ENCODE measurements at regions not wholly inside any gene's neighbourhood (a gene's known extent, or its start where the extent isn't known, plus 50 kb on each side); places are given as distances from the start of the nearest gene placed in this dataset.

DNA sequence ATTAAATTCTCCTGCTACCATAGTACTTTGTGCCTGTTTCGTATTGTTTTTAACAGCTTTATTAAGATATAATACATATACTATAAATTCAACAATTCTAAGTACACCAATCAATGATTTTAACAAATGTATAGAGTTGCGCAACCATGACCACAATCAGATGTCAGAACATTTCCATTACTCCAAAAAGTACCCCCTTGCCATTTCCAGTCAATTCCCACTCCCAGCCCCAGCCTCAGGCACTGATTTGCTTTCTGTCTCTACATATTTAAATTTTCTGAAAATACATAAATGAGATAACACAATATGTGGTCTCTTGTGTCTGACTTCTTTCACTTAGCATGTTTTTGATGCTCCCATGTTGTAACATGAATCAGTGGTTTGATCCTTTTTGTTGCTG, 193.9 kb downstream of the FIGN start:
- DNase-seq = no peak

DNA sequence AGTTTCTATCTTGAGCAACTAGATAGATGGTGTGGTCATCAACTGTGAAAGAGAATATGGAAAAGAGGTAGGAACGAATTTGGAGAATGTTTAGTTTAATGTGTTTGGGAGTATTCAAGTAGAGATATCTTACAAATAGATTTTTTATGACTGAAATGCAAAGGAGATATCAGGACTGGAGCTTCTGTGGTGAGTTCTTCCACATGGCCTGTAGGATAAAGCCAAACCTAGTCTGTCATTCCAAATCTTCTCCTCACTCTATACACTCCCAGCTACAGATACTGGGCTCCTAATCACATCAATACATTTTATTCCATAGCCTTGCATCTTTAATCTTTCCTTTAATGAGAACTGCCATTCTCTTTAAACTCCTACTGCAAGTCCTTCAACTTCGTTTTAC, 194.3 kb downstream of the FIGN start:
- no peak for DNase-seq

DNA sequence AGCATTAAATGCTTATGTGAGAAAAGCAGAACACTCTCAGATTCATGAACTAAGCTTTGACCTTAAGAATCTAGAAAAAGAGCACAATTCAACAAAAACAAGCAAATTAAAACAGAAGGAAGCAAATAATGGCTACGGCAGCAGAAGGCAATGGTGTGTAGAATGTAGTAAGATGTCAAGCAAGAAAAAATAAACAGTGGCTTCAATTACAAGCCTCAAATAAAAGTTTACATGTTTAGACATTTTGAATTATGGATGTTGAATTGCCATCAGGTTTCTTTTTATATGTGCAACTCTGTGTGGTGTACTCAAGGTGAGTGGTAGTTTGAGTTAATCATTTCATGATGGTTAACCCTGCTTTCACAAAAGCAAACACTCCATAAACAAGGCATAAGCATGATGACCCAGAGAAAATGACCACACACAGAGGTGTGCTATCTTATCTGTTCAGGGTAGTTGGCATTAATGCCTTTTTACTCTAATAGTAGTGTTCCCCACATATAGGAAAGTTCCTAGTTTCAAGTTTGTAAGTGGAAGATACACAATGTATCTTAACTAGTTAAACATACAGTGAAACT, 207.1 kb downstream of the FIGN start:
- DNase-seq = no peak

DNA sequence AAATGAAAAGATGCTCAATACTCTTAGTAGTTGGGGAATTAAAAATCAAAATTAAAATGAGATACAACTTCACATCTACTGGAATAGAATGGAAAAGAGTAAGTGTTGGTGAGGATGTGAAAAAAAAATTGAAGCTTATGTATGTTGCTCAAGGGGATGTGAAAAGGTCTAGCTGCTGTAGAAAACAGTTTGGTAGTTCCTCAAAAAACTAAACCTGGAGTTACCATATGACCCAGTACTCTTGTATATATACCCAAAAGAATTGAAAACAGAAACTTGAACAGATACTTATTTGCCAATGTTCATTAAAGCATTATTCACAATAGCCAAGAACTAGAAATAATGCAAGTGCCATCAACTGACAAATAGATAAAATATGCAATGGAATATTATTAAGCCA, 208.4 kb downstream of the FIGN start:
- peak in 1 of 2 experiments; percentile 18 for DNase-seq

DNA sequence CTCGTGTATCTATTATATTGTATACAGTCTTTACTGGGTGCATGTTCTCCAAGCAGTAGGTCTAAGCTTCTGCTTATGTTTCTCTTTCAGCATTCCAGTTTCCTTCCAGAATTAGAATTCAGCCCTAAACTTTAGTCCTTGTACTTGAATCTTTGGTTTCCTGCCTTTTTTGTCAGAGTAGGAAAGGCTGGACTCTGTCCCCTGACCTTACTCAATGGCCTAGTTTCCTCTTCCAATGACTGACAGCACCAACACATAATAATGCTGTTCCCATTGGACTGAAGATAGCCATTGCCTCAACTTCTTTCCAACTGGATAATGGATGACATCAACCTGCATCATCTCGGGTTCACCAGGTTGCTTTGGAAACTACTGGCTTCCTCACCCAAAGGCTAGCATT, 217.0 kb downstream of the FIGN start:
- DNase-seq = no peak

DNA sequence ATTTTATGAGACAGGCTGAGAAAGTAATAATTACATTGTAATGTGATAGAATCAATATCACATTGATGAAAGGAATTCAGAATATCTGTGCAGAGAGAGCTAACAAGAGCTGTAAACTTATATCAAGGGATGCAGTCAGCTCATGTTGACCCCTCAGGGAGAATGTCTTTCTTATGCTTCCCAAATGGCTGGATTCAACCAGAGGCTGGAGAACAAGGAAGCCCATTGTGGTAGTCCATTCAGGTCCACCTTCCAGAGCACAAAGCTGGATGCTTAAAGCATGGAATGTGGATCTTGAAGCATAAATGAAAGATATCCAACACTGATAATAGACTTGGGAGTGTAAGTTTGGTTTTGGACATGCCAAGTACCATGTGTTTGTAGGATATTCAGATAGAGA, 220.0 kb downstream of the FIGN start:
- no peak for DNase-seq

DNA sequence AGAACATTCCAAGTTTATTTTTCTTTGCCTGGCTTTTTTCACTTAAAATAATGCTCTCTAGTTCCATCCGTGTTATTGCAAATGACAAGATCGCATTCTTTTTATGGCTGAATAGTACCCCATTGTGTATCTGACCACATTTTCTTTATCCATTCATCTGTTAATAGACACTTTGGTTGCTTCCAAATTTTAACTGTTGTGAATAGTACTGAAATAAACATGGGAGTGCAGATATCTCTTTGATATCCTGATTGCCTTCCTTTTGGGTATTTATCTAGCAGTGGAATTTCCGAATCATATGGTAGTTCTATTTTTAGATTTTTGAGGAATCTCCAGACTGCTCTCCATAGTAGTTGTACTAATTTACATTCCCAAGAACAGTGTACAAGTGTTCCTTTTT, 230.5 kb downstream of the FIGN start:
- no peak for DNase-seq

DNA sequence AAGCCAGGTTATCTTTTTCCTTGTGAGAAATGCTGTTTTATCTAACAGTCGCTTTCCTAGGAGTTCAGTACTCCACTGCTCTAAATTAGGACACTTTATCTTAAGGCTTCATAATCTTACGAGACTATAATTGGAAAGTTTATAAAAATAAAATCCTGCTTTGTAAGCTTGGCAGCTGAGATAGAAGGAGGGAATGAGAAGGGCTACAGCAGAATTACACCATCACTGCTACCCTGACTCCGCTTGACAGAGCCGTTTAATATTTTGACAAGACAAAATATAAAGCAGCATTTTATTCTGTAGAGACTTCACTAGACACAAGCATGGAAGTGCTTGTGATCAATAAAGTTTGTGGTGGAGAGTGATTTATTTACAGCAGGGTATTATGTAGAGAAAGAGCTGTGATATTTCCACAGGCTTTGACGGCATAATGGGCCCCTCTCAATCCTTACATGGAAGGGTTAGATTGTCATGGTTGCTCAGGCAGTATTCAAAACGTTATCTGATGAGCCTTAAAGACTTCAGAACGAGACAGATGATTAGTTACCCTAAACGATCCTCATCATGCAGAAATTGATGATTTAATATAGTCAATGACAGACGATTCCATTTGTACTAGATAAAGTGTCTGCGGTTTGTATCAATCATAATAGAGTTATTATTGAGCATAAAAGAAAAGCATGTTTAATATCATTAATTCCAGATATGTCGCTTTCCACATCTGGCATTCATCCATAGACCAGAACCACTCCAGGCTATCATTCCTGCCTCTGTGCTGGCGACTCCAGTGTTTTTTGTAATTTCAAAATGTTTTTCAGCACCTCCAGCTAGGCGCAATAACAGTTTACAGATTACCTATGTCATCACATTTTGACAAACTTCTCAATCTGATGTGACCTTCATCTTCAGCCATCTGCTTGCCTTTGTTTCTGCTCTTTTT, 242.2 kb downstream of the FIGN start:
- DNase-seq = no peak

DNA sequence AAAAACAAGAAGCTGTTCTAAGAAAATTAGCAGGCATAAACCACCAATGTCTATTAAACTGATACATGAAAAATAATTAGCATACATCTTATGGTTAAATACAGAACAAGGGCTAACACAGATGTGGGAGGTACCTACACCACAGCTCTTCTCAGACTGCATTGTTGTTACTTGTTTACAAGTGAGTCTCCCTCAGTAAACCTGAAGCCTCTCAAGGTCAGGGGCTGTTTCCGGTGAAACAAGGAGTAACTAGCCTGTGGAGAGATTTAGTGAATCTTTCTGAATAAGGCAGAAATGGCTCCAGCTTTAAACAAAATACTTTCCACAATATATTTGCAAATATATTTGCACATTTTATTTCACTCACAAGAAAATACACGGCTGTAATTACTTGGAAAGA, 244.0 kb downstream of the FIGN start:
- DNase-seq = no peak

DNA sequence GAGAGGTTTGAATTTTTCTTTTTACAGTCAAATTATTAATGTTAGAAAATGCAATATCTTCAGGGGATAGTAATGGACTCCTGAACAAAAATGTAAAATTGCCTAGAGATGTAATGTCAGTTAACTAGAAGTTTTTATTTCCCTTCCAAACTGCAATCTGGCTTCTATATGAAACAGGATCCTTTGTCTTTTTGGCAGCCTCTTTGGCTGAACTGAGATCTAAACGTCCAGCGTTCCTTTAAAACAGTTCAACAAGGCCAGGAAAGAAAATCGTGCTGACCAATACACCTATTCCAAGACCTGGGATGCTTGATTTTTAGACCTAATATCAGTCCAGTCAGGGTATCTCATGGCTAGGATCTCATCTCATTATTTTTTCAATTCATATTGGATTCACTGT, 245.5 kb downstream of the FIGN start:
- DNase-seq = no peak

DNA sequence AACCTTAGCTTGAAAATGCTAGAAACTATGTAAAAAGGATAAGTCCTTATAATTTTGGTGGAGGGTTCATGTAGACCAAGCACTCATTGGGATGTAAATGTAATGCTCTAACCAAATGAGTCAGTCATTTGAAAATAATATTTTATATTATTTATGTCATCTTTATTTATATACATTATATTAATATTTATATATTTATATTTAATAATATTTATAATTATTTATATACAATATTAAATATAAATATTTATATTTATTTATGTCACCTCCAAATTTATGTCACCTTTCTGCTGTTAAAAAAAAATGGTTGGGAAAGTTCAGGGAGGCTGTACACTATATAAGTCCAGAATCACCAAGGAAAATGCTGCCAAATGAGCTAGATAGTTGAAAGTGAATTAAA, 254.3 kb downstream of the FIGN start:
- DNase-seq = no peak

DNA sequence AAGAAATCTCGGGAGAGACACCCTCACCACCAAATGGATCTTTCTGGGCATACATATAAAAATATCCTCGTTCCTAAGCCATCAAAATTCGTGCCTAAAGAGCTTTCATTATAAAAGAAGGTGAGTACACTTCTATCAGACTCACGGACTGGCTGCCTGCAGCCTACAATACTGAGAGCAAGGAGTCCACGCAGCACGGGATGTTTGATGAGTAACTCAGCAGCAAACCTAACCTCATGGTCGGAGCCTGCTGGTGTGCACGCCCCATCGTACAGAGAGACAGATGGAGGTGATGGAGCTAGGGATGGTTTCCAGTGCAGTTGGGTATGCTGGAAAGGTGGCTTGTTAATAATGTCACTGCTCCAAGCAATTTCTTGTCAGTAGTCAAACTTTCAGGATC, 256.2 kb downstream of the FIGN start:
- no peak for DNase-seq

DNA sequence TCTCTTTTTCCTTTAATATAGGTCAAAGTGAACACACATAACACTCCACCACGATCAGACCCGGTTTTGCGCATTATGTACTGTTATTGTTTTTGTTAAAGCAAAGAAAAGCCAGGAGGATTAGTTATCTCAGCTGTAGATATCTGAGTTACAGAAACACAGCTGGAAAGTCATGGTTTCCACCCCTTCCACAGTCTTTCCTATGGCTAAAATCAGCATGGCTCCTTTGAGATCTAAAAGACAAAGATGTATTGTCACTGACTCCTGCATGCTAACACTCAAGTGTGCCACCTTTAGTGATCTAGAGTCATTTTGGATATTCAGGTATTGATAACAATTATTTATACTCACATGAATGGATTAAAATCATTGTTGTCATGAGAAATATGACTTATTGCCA, 260.0 kb downstream of the FIGN start:
- DNase-seq = no peak

DNA sequence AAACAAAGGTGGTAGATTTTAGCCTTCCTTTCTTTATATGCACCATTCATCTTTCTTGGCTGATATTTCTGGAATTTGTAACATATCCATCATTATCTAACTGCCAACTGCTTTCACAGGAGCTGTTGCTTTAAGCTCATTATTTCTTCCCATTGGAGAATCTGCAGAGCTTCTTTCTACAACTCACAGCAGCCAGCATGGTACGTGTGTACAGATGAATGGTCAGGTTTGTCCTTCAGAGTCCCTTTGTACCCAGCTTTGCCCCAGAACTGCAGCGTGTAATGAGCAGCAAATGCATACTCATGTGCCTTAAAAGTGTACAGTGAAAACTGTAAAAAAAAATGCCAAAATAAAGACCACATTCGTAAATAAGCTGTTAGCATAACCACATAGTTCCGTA, 260.9 kb downstream of the FIGN start:
- DNase-seq = no peak

DNA sequence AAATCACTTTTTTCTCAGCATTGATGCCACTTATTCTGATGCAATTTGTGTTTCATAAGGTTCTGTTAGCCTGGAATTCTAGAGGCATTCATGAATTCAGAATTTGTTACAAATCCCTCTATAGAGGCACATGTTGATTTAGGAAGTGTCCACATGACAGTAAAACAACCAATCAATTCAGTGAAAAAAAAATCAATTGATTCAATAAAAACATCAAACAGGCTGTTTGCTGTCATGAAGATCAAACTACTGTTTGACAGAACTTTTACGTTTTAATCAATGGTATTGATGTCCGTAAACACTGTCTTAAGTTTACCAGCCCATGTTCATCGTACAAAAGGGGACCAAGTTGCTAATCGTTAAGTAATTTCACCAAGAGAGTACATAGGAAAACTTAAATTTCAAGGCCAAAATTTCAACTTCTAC, 261.5 kb downstream of the FIGN start:
- DNase-seq = no peak

DNA sequence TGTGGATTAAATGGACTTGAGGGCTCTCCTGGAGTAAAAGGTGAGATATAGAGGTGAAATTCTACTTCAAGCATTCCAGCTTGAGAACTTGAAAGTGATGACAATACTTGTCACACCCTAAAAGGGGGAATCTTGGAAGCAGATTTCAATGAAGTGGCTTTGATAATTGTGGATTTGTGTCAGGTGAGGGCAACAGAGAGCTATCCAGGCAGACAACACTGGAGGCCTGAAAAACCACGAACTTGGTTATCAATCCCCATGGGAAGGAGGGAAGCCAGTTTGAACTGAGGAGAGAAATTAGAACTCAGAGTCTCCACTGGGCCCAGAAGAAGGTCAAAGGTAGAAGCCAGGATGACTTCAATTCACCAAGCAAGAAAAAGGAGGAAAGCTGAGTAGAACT, 263.9 kb downstream of the FIGN start:
- no peak for DNase-seq

DNA sequence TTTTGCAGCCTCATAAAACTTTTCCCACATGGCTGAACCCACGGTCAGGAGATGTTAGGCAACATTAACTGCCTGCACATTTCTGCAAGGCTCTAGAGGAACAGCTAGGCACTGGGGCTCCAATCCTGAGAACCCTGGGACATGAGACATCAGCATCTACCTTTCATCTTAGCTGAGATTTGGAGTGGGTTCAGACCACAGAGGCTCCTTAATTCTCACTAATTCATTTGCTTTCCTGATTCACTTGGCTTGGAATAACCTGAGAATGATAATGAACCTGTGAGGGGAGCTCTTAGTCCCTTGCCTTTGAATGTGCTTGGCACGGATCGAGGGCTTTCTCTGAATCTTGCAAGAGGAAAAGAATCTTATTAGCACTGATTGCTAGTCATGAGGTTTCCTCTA, 266.2 kb downstream of the FIGN start:
- DNase-seq = no peak

DNA sequence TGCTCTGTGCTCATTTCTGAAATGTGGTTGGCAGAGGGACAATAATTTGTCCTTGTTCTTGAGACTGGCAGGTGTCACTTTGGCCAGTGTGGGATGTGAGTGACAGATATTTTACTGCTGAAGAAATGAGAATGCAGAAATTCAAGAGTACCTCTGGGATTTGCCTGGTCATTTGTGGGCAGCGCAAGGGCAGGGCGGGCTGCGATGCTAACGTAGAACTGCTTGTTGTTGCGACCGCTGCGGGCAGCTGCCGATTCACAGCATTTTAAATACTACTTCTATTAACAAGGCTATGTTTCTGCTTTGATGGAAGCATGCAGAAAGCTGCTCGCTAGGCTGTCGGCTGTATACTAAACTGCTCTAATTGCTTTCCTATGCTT, 268.6 kb downstream of the FIGN start:
- DNase-seq = no peak

DNA sequence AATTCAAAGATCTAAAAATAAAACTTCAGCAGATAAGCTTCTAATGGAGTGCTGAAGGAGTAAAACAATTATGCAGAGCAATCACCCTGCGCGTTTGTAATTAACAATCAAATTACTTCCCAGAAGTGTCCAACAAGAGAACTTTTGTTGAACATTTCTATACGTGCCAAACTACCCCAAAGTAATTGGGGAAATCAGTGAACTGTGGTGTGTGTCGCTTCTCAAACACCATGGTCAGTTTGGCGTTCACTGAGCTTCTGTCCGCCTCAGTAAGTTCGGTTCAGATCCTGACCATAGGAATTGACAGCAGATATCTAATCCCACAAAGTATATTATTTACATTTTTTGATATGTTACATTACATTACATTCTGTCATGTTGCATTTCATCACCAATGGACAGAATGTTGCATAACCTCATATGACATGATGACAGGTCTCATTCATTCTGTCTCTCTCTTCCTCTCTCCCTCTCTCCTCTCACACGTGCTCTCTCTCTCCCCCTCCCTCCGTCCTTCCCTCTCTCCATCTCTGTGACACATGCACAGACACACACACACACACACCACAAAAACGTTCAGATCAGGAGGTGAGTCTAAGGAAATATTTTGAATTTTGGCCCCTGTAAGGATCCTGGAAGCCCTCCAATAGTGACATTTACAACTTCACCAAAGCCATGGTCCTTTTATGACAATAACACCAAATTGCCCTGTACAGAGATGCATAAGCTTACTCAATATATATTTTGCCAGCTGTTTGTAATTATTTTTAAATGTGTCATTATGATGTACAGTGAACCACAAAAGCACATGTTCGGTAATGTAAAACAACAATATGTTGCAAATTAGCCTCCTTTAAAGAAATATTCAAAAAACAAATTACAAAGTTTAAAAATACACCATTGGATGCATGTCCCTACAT, 269.2 kb downstream of the FIGN start:
- no peak for DNase-seq

DNA sequence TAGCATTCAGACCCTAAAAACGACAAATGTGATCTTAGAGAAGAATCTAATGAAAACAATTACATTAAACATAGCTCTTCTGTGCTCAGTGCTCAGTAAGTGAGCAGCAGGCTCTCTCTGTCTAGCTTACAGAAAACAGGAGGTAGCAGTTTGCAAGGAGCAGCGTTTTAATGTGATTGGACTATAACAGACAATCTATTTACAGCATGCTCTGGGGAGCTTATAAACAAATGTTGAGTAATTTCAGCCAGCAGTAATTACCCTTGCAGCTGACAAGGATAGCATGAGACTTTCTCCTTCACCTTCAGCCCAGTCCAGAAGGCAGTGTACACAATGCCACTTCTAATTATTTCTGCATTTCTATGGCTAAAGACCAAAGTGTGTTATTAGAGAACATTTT, 270.4 kb downstream of the FIGN start:
- no peak for DNase-seq

DNA sequence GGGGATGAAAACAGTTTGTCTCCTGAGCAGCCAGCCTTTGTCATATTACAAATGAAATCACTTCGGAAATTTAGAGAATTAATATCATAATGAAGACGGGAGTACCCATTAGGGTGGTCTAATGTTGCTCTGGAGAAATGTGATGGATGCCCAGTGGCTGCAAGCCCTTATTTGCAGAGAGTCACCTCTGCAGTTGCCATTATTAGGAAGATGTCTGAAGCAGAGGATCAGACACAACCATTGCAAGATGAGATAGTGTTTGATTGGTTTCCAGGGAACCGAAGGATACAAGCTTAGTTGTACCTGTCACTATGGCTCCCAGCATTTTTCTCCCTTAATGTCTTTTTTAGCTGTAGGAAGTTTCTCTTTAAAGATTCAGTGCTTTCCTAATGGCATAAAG, 272.4 kb downstream of the FIGN start:
- no peak for DNase-seq

DNA sequence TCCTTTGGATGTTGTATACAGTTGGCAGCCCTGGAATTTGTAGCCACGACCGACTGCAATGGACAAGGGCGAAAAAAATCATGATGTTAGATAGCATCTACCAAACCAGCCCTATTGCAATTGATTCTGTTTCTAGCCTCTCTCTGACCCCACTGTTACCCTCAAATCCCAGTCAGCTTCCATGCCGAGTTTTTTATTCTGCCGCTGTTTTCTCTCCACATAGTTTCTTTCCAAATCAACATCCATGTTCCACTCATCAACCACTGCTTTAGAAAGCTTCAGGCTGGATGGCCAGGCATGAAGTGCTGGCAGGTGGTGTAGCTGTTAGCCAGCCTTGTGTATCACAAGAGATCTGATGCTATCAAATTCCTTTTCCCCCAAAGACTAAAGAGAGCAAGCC, 272.8 kb downstream of the FIGN start:
- DNase-seq = no peak

DNA sequence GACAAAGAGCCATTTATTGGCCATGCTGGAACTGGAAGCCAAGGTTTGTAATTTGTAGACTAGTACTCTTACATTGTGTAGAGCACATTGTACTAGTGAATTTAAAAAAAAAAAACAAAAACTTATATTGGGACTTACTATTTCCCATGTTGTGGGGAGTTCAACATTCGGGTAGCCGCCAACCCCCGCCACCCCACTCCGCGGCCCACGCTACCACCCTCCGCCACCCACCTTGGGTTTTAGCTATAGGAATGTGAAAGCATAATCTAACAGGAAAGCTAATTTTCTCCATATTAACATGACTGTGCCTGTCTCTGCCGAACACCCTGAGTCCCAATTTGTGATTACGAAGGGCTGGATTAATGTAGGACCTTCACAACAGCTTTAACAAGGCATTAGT, 275.8 kb downstream of the FIGN start:
- DNase-seq = no peak

Measured in Kasumi-1 (cell line).